ENCODE measurements at regions not wholly inside any gene's neighbourhood (a gene's known extent, or its start where the extent isn't known, plus 50 kb on each side); places are given as distances from the start of the nearest gene placed in this dataset.

GRCh38 chr3:88921986-88922385 is 185.4 kb upstream of the EPHA3 start:
- TF ChIP-seq, protein P1, sequence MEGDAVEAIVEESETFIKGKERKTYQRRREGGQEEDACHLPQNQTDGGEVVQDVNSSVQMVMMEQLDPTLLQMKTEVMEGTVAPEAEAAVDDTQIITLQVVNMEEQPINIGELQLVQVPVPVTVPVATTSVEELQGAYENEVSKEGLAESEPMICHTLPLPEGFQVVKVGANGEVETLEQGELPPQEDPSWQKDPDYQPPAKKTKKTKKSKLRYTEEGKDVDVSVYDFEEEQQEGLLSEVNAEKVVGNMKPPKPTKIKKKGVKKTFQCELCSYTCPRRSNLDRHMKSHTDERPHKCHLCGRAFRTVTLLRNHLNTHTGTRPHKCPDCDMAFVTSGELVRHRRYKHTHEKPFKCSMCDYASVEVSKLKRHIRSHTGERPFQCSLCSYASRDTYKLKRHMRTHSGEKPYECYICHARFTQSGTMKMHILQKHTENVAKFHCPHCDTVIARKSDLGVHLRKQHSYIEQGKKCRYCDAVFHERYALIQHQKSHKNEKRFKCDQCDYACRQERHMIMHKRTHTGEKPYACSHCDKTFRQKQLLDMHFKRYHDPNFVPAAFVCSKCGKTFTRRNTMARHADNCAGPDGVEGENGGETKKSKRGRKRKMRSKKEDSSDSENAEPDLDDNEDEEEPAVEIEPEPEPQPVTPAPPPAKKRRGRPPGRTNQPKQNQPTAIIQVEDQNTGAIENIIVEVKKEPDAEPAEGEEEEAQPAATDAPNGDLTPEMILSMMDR (conservative IDR thresholded peaks at IDR 0.05 in 1 of 2, IDR thresholded peaks at IDR 0.05 in 1 of 2; ENCODE audit: low read depth in 1 of 2, low read length in 2 of 2) = no peak
- no peak for TF ChIP-seq EZH2 (IDR thresholded peaks at IDR 0.05; ENCODE audit: low read length, missing control alignments)
